Muscle layer of duodenum (tissue), 2 donors: ENCODE measurements at regions not wholly inside any gene's neighbourhood (a gene's known extent, or its start where the extent isn't known, plus 50 kb on each side); places are given as distances from the start of the nearest gene placed in this dataset.

Experiments used
- H3K27ac ChIP-seq: one replicate; pipeline ENCODE4 v1.7.0; 2013; ENCODE audit warnings: mild to moderate bottlenecking, low read length
- H3K27me3 ChIP-seq: one replicate; pipeline ENCODE4 v1.7.0; 2013; ENCODE audit warnings: low read depth, mild to moderate bottlenecking, control low read depth, low read length
- H3K36me3 ChIP-seq, 2 donors: one replicate each; pipeline ENCODE4 v1.7.0; 2013; ENCODE audit warnings: low read length in 2 of 2, control low read depth in 1 of 2, mild to moderate bottlenecking in 1 of 2; ENCODE audit not compliant: insufficient read depth in 2 of 2, control insufficient read depth in 1 of 2
- H3K4me1 ChIP-seq, 2 donors: one replicate each; pipeline ENCODE4 v1.7.0; 2013; ENCODE audit warnings: low read length in 2 of 2, mild to moderate bottlenecking in 2 of 2, control low read depth in 1 of 2, moderate library complexity in 1 of 2; ENCODE audit not compliant: insufficient read depth in 2 of 2, control insufficient read depth in 1 of 2
- H3K4me3 ChIP-seq, 2 donors: one replicate each; pipeline ENCODE4 v1.7.0; 2013; ENCODE audit warnings: low read length in 2 of 2, low read depth in 1 of 2, mild to moderate bottlenecking in 1 of 2
- H3K9me3 ChIP-seq, 2 donors: one replicate each; pipeline ENCODE4 v1.7.0; 2013; ENCODE audit warnings: low read length in 2 of 2, control low read depth in 1 of 2, mild to moderate bottlenecking in 1 of 2; ENCODE audit not compliant: control insufficient read depth in 1 of 2
- donor health status: healthy.

GRCh38 chr18:6493194-6493593, 78.5 kb upstream of the L3MBTL4 start:
- H3K4me3 ChIP-seq = no peak overlapping the region
- no peaks in the 10 kb centered on the region for H3K27me3 ChIP-seq
- H3K4me1 ChIP-seq = no peaks in the 10 kb centered on the region
- H3K9me3 ChIP-seq = no peaks in the 10 kb centered on the region
- H3K27ac ChIP-seq = no peak overlapping the region
- no peaks in the 10 kb centered on the region for H3K36me3 ChIP-seq

DNA sequence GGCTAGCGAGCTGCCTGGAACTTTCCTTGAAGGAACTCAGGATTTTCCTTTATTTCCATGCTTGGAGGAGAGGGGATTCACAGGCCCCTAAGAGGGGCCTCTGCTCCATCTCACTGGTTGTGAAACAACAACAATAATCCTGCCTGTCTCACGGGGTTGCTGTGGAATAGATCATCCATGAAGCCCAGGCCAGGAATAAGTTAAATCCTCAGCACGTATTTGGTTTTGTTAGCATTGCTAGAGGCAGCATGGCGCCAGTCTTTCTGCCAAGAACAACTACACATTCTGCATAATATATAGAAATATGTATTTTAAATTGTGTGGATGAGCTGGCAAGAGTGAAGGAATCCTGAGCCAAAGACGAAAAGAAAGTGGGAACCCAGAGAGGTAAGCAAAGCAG, 80.8 kb upstream of the L3MBTL4 start:
- no peaks in the 10 kb centered on the region for H3K4me1 ChIP-seq
- no peaks in the 10 kb centered on the region for H3K9me3 ChIP-seq
- no peak overlapping the region for H3K4me3 ChIP-seq
- H3K27ac ChIP-seq = no peak overlapping the region
- no peaks in the 10 kb centered on the region for H3K36me3 ChIP-seq
- H3K27me3 ChIP-seq = no peaks in the 10 kb centered on the region

- Histone ChIP-seq H3K9me3 (no peaks in the 10 kb centered on the region), H3K27me3 (no peaks in the 10 kb centered on the region)
These were observed 82.8 kb upstream of the L3MBTL4 start for GRCh38 chr18:6497543-6497942.

GRCh38 chr18:6498289-6498856, 83.7 kb upstream of the L3MBTL4 start:
- H3K27me3 ChIP-seq = no peaks in the 10 kb centered on the region
- H3K4me1 ChIP-seq = no peaks in the 10 kb centered on the region
- no peak overlapping the region for H3K27ac ChIP-seq
- no peak overlapping the region for H3K4me3 ChIP-seq
- H3K36me3 ChIP-seq = no peaks in the 10 kb centered on the region
- no peaks in the 10 kb centered on the region for H3K9me3 ChIP-seq

More at GRCh38 chr18:6497543-6497942, 82.8 kb upstream of the L3MBTL4 start:
- Histone ChIP-seq H3K27ac (no peak overlapping the region), H3K36me3 (no peaks in the 10 kb centered on the region), H3K4me1 (no peaks in the 10 kb centered on the region), H3K4me3 (no peak overlapping the region)

DNA sequence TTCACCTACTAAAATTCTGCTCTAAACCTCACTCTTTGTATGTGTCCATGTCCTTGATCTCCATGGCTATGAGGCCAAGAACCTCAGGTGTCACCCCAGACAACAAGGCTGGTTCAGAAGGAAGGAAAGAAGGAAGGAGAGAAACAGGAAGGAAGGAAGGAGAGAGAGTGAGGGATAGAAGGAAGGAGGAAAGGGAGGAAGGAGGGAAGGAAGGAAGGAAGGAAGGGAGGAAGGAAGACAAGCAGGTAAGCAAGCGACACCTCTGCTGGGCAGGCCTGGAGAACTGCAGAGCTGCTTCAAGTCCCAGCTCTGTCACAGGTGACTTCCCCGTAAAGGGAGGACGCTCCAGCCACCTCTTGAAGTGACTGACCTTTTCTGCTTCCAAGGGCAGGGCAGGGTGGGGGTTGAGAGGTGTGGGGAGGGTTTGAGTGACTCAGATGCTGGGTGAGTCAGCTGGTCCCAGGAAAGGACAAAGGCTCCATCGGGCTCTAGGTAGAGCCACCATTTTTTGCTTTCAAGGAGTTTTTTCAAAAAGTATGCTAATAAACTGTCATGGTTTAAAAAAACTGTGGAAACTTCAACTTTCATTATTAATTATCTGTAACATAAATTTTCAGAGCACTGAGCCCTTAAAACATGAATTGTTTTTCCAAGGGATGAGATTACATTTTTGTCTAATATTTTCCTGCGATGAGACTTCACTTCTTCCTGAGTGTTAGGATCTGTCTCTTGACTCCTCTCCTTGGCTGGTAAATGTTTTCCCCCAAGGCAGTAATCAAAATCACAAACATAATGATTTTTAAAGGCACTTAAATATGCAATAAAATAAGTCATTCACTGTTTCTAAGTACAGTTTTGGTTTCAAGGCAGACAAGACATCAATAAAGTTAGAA, 90.1 kb upstream of the L3MBTL4 start:
- Histone ChIP-seq H3K9me3 (no peaks in the 10 kb centered on the region), H3K27me3 (no peaks in the 10 kb centered on the region), H3K27ac (no peak overlapping the region), H3K36me3 (no peaks in the 10 kb centered on the region), H3K4me1 (no peaks in the 10 kb centered on the region), H3K4me3 (no peak overlapping the region)

DNA sequence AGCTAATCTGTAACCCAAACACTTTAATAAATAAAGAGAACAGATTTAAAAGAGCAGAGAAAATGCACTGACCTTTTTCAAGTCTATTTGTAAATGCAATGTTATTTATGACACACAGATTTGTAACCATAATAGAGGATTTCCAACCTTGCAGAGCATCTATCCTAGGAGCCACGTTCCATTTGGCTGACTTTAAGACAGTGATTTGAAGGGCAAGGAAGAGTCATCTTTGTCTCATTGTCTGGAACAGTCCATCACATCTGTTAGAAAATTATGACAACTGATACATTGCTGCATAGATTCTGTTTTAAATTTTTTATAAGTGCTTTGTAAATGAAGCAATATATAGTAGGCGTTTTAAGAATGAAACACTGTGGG, 90.8 kb upstream of the L3MBTL4 start:
- Histone ChIP-seq H3K27me3 (no peaks in the 10 kb centered on the region), H3K27ac (no peak overlapping the region), H3K36me3 (no peaks in the 10 kb centered on the region), H3K4me1 (no peaks in the 10 kb centered on the region), H3K9me3 (no peaks in the 10 kb centered on the region), H3K4me3 (no peak overlapping the region)

- Histone ChIP-seq H3K36me3 (no peaks in the 10 kb centered on the region), H3K27ac (no peak overlapping the region), H3K4me3 (no peak overlapping the region), H3K27me3 (no peaks in the 10 kb centered on the region), H3K4me1 (no peaks in the 10 kb centered on the region), H3K9me3 (no peaks in the 10 kb centered on the region)
These were observed 94.7 kb upstream of the L3MBTL4 start for GRCh38 chr18:6509417-6509816.

GRCh38 chr18:6509832-6510231, 95.1 kb upstream of the L3MBTL4 start:
- H3K4me1 ChIP-seq = no peaks in the 10 kb centered on the region
- no peak overlapping the region for H3K4me3 ChIP-seq
- no peaks in the 10 kb centered on the region for H3K27me3 ChIP-seq
- H3K27ac ChIP-seq = no peak overlapping the region
- H3K9me3 ChIP-seq = no peaks in the 10 kb centered on the region
- no peaks in the 10 kb centered on the region for H3K36me3 ChIP-seq

GRCh38 chr18:6520901-6521300, 106.2 kb upstream of the L3MBTL4 start:
- Histone ChIP-seq H3K27ac (no peak overlapping the region), H3K4me3 (no peak overlapping the region), H3K27me3 (no peaks in the 10 kb centered on the region), H3K4me1 (no peaks in the 10 kb centered on the region), H3K9me3 (no peaks in the 10 kb centered on the region), H3K36me3 (no peaks in the 10 kb centered on the region)

DNA sequence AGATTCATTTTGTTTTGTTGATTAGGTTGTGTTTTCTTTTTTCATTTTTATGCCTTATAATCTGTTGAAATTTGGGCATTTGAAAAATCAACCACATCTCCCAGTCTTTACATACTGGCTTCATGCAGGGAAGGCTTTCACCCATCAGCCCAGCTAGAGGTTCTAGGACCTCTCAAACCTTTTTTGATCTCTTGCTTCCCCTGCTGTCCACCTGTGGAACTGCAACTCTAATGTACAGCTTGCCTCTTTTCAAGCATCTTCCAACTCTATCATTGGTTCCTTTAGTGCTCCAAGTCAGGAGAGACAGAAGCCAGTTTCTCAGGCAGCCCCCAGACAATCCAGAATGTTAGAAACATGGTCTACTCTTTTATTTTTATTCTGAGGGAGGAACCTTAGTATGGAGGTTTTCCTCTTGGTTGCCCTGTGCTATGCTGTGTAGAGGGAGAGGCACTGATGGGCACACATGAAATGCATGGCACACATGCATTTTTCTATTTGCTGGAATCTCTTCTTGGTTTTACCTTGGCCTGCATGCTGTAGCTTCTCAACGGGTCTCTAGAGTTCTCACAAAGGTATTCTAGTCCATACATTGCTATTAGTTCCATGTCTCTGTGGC, 107.2 kb upstream of the L3MBTL4 start:
- H3K36me3 ChIP-seq = no peaks in the 10 kb centered on the region
- H3K27ac ChIP-seq = no peak overlapping the region
- no peaks in the 10 kb centered on the region for H3K9me3 ChIP-seq
- H3K4me3 ChIP-seq = no peak overlapping the region
- no peaks in the 10 kb centered on the region for H3K27me3 ChIP-seq
- no peaks in the 10 kb centered on the region for H3K4me1 ChIP-seq

DNA sequence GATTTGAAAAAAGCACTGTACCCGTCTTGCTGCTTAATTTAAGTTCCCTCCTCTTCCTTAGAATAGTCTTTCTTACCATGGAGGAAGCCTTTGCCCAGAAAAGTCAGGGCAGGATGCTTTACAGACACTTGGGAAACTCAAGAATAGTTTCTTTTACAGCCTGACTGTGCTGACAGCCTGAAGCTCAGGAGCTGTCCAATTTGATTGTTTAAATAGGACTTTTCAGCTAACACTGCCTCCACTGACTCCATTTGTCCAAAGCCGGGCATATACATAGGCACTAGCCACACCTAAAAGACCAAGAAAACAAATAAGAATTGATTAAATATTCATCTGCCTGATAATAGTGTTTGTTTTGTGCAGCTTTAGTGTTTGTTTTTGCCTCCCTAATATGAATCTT, 110.9 kb upstream of the L3MBTL4 start:
- no peaks in the 10 kb centered on the region for H3K27me3 ChIP-seq
- no peaks in the 10 kb centered on the region for H3K9me3 ChIP-seq
- no peaks in the 10 kb centered on the region for H3K36me3 ChIP-seq
- no peaks in the 10 kb centered on the region for H3K4me1 ChIP-seq
- no peak overlapping the region for H3K4me3 ChIP-seq
- H3K27ac ChIP-seq = no peak overlapping the region
